Islet precursor cell (in vitro differentiated cells): ENCODE measurements at regions not wholly inside any gene's neighbourhood (a gene's known extent, or its start where the extent isn't known, plus 50 kb on each side); places are given as distances from the start of the nearest gene placed in this dataset.
A peak's percentile ranks its signal among the peaks of the same experiment; 100 is the strongest.

ENCODE experiments used
- DNase-seq: peaks from one replicate; pipeline ENCODE4 v3.0.0-alpha.2; 2018

DNA sequence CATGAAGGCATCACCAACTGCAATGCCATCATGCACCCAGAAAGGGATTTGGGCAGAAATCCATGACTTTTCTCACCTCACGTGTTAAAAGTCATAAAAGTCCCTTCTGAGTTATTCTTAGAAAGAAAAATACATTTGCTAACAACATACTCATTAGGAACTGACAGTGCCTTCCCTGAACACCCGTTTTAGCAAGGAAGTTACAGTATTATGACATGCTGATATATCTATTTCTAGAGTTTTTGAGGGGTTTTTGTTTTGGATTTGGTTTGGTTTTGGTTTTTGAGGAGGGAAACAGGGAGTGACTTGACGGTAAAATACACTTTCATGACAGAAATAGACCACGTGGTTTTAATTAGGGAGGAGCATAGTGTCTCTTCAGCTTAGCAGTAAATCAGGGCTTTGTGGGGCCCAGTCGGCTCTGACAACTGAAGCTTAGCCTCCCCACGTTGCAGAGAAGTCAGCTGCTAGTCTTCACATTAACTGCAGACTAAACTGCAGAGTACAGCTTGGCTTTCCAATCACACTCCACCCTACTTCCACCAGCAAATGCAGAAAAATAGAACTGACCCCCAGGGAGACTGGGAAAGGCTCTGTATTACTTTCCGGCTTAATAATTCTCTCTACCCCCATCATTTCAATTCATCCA lies 141.4 kb downstream of the FAM124B start:
- no peak for DNase-seq

DNA sequence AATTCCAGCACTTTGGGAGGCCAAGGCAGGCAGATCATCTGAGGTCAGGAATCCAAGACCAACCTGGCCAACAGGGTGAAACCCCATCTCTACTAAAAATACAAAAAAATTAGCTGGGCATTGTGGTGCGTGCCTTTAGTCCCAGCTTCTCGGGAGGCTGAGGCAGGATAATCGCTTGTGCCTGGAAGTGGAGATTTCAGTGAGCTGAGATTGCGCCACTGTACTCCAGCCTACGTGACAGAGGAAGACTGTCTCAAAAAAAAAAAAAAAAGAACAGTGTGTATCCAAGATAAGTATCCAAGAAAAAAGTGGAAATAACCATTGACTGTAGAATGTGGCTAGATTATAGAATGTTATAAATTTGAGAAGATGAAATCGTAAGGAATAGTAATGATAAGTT lies 142.1 kb downstream of the FAM124B start:
- DNase-seq = no peak

DNA sequence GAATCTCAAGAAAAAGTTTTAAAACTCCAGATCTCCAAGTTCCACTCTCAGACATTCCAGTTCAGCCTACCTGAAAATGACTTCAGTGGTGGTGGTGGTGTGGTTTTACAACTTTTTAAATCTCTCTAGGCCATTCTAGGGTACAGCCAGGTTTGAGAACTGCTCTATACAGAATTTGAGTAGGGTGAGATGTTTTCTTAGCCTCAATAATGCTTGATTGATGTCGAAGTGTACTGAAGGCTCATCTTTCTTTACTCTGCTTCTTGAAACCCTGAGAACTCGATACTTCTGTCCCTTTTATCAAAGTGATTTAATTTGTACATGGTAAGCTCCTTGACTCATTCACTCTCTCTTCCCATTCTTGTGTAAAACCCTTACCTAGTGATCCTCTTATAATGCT lies 143.8 kb downstream of the FAM124B start:
- DNase-seq = no peak

DNA sequence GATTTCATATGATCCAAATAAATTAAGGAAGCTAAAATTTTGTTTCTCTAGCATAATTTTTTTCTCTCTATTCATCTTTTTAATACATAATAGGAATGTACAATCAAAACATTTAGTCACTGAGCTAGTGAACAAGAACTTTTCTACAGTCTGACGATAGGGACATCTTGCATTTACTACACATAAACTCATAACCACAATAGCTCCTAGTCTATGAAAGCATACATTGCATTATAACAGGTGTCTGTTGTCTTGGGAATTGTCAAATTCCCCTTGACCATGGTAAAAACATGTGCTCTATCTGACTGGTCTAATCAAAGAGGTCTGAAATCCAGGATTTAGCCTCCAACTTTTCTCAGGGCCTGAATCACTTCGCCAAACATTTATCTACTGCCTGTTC lies 144.8 kb downstream of the FAM124B start:
- no peak for DNase-seq

DNA sequence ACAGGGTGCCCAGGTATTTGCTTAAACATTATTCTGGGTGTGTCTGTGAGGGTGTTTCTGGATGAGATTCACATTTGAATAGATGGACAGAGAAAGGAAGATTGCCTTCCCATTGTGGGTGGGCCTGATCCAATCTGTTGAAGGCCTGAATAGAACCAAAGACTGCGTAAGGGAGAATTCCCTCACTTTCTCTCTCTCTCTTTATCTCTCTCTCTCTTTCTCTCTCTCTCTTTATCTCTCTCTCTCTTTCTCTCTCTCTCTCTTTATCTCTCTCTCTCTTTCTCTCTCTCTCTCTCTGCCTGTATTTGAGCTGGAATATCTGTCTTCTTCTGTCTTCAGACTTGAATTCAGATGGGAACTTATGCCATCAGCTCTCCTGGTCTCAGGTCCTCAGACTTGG lies 148.4 kb downstream of the FAM124B start:
- DNase-seq = no peak

DNA sequence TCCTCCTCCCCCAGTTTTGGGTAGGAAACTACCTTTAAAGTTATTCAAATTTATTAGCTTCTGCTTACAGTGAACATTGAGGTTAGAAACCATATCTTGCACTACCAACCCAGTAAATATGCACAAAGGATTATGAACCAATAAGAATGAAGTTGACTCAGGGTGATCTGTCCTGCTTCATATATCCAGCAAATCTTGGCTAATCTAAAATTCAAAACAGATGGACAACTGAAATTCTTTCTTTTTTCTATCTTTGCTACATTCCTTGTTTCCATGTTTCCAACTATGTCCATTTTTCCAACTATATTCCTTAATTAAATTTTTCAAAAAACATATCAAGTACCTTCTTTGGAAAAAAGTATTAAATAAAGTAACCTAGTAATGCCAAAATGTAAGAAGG lies 149.3 kb downstream of the FAM124B start:
- no peak for DNase-seq

DNA sequence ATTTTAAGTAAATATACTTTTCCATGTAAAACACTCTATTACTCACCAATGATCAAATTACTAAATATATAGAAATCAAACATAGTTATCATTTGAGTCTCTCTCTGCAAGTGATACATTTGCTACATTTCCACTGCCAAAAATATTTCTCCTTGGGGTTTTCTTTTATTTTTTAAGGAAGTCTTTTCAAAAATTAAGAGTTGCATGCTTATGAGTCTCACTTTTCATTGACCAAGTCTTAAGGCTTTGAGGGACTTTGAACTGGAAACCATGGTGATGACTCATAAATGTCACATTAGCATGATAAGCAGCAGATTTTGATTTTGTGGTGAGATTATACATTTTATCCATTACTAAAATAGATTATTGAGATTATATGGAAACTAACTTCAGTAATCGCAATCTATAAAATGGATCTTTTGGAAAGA lies 152.9 kb downstream of the FAM124B start:
- no peak for DNase-seq

DNA sequence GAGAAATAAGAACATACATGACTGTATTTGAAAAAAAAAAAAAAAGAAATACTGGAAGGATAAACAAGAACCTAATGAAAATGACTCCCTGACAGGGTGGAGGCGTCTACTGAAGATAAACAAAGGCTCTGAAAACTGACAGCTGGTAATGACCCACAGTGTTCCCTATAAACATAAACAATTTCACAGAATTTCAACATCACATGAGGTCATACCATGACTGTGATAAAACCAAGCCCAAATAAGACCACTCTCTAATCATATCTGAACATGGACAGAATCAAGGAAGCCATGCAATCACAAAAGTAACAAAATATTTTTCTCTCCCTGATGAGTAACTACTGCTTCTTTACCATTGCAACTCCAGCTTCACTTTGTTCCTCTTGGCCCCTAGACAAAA lies 159.3 kb downstream of the FAM124B start:
- DNase-seq = no peak

DNA sequence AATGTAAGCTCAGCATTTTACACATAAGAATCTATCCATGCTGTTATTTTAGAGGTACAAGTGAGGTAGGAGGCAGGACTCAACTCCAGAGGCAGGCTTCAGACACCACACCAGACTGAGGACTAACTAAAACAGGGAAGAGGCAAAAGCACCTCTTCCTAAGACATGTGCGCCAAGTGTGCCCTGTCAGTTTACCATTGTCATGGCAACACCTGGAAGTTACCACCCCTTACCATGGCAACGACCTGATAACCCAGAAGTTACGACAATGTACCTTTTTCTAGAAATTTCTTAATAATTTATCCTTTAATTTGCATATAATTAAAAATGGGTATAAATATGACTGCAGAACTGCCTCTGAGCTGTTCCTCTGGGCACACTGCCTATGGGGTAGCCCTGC lies 160.1 kb downstream of the FAM124B start:
- DNase-seq = no peak

DNA sequence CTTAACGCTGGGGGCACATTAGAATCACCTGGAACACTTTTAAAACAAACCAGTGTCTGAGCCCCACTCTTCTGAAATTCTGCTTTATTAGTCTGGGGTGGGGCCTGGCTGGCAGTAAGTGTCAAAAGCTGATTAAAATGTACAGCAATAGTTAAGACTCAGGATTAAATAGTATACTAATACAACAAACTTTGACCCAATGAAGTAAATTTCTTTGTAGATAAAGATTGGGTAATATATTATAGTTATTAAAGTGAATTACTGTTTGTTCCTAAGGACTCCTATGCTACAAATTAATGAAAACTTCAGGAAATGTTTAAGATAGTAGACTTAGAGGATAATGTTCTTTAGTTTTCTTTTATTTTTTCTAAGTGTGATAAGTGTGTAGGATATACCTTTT lies 160.9 kb downstream of the FAM124B start:
- no peak for DNase-seq

DNA sequence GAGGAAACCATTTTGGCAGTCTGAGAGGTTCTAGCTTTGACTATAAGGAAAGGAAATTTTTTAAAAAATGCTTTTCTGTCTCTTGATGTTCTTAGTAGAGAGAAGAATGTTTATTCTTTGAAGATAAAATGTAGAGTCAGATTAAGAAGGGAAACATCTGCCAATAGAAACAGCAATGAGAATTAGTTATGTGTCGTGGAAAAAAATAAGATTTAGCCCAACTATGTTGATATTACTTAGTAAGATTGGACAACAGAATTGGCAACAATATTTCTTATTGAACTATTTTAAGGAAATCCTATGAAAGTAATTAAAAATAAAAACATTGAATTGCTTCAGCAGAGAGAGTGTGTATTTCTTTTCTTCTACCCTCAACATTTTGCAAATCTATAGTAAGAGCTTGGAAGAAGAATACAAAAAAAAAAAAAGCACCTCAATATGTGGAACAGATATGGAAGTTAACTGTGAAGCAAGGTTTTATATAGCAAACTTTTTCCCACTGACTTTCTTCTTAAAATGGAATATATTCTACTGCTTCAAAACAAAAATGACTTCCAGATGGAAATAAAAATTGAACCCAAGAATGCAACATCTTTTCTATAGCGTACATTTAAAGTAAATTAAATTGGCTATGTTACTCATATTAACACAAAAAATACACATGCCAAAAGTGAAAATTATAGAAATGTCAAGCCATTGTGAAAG lies 177.9 kb downstream of the FAM124B start:
- no peak for DNase-seq

DNA sequence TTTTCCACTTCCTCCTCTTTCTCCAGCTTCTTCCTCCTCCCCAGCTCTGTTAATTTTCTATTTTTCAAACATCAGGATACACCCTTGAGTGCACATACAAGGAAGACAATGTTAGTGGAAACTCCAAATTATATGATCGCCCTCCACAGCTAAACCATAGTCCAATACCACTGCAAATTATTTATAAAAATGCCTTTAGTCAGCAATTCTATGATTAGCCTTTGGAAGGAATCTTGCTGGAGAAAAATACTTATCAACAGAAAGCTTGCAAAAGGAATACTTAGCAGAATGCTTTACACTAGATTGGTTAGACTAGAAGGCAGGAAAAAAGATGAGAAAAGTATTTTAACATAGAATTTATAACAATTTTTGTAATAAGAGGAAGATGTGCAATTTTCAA lies 178.9 kb downstream of the FAM124B start:
- DNase-seq = no peak

DNA sequence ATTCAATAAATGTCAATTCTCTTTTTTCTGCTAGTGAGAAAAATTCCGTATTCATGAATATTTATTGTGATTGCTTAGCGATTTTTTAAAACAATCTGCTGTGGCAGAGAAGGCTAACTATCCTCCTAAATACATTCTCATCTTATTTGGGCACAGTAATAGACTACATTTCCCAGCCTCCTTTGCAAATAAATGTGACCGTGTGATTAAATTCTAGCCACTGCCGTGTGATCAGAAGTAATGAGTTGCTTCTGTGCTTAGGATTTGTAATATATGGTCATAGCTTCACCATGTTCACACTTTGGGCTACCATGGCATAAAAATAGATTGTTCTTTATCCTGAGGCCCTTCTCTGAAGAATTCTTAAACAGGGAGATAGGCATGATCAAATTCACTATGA lies 179.6 kb downstream of the FAM124B start:
- DNase-seq = no peak

DNA sequence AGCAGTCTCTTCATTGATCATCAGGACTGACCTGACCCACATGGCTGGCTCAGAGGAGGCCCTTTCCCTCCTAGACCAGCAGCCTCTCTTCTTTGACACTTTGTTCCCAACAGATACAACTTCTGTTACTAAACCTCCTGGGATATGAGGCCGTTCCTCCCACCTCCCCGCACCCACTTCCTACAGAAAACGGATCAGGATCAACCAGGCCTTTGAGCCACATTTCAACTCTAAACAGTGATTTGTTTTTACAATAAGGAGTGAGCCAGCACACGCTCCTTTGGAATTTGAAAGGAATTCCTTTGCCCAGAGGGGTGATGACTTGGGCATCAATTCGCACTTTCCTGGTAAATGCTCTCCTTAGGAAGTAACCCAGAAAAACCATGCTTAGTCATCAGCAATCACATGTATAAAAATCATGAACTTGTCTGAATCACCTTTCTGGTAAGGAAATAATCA lies 180.4 kb downstream of the FAM124B start:
- DNase-seq = peak; percentile 93

DNA sequence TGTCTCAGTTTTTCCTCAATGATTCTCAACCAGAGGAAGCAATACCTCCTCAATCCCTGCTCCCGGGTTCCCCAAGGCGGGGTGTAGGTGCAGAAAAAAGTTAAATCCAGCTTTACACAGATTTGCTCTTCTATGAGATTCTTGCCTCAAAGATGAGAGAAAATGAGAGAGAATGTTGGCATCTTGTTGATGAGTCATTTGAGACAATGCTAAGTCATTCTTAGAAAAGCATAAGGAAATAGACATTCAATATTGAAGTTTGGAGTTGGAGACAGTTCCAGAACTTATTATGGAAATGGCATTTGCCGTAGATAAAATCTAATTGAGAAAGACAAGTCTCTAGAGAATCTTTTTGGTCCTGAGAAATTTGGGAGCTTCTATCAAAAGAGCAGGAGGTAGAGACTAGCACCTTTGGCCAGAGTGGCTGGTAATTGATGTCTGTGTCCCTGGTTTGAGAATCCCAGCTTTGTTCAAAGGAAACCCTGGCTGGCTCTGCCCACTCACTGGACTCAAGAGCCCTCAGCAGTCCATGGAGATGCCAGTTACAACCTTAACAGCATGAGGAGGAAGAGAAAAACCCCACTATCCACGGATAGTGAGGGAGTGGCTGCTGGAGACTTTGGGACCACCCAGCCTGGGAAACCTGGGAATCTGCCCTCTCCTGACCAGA lies 181.2 kb downstream of the FAM124B start:
- DNase-seq = no peak

DNA sequence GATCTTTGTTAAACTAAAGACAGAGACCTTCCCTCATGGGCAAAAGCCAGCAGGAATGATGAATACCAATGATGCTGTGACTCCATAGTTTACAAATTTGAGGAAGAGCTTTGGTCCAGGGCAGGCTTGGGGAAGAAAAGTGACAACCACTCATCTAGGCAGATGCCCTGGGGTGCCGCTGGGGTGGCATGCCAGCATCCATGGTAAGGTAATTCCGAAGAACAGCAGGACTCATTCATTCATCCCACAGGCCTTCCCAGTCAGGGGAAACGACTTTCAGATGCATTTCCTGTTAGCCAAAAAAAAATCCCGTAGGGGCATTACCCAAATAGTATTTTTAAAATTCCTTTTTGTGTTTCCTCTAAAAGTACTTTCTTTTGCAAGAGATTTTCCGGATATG lies 180.7 kb upstream of the SERPINE2 start:
- no peak for DNase-seq

DNA sequence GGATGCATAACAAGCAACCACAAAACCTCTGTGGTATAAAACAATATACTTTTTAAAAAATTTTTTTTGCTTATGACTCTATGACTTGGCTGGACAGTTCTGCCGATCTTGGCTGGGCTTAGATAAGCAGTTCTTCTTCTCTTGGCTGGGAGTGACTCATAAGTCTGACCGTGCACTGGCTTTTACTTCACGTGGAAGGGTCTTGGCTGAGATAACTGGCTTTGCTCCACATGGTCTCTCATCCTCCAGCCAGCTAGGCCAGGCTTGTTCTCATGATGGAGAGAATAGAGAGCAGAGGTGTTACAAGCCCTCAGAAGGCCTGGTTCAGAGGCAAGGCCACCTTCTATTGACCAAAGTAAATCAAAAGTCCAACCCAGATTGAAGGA lies 178.9 kb upstream of the SERPINE2 start:
- DNase-seq = peak; percentile 66

DNA sequence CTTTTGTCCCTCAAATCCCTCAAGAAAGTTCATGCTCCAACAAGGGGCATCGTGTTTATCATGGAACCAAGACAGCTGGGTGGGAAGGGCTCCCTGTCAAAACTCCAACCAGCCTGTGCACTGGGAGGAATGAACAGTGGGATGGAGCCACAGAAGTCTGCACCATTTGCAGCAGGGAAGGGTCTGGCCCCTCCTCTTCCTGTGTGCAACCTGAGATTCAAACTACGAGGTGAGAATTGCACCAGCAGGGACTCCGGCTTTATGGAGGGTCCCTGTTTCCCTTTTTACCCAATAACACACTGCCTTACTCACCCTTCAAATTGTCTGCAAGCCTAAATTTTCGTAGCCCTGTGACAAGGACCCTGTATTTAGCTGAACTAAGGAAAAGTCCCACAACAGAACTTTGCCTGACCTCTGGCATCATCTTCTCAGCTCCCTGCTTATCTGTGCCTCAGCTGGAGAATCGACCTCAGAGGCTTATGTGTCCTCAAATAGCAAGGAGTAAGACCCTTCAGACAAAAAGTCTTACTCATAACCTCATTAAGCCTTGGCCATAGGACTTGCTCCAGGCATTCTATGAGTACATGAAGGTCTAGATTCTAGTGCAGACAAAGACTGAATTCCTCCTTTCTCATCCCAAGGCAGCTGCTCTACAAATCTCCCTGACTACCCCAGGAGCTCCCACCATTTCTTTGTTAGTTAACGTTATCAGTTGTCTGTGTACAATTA lies 178.3 kb upstream of the SERPINE2 start:
- no peak for DNase-seq

DNA sequence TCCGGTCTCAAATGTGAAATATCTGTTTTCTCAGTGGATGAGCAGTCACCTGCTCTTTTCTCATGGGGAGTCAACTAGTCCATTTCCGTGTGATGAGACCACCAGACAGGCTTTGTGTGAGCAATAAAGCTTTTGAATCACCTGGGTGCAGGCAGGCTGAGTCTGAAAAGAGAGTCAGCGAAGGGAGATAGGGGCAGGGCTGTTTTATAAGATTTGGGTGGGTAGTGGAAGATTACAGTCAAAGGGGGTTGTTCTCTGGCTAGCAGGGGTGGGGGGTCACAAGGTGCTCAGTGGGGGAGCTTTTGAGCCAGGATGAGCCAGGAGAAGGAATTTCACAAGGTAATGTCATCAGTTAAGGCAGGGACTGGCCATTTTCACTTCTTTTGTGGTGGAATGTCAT lies 176.5 kb upstream of the SERPINE2 start:
- DNase-seq = peak; percentile 58

DNA sequence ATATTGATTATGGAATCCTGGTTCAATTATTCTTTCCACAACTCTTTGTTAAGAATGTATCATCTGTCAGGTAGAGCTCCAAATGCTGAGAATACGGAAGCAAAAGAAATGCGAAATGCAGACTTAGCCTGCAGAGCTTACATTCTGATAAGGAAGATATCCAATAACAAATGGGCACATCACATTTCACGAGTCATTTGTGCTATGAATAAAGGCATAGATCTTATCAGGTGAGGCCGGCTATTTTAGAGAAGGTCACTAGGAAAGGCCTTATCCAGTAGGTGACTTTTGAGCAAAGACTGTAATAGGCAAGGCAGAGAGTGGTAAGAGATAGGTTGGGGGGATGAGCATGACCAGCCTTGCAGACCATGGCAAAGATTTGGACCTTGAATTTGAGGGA lies 174.3 kb upstream of the SERPINE2 start:
- no peak for DNase-seq

DNA sequence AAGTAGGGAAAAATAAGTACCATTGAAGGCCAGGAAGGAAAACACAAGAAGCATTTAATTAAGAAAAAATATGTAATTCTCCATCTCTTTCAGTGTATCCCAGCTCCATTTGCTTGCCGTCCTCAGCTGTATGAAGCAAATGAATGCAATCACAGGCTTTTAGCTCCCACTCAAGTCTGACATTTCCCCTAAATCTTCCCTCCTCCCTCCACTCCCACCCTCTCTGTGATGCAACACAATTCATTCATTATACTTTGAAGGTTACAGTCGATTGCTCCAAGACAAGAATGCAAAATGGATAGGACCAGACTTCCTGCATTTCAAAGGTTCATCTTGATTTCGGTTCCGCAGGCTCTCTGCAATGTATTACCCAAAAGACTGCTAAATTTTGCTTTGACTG lies 172.7 kb upstream of the SERPINE2 start:
- peak; percentile 73 for DNase-seq

DNA sequence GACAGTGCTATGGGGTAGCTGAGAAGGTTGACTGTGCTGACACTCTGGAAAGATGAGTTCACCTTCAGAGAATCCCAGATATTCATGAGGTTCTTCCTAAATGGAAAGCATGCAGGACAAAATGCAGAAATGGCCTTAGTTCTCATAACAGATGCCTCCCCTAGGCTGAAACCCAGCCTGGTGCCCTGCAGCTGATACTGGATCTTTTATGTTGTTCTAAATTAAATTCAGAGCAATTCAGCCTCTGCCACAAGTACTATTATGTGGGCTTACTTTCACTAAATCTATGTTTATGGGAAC lies 172.0 kb upstream of the SERPINE2 start:
- DNase-seq = peak; percentile 60

DNA sequence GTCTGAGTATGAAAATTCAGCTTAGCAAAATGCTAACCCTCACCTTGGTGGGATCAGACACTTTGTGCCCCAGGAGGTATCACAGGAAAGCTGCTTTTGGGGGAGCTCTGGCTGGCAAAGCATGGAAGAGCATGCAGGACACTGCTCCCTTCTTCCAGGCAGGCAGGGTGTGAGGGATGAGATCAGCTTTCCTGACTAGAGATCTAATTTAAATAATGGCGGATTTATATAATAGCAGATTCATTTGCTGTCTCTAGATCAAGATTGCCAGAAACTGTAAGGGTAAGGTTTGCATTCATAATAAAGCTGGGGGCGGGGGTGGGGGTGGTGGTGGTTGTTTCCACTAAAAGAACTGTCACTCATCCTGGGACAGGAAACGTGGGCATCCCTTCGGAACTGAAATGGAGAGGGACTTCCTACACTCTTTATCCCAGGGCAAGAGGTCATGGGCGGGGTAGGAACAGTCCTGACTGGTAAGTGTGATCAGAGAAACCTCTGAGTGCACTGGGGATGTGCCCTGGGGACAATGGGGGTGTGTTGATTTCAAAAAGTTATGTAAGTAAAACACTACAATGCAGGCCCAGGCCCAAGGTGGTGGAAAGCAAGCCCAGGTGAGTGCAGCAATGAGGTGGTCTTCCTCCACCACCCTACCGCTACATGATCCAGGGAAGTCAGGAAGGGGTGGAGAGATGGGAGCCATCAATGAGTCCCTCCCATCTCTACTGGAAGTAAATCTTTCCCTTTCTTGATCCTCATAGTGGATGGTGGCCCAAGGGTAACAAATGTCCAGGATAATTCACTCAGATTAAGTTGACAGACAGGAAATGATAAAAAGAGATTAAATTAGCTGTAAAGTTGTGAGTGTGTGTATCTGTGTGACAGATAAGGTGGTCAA lies 171.4 kb upstream of the SERPINE2 start:
- peak; percentile 61 for DNase-seq
